WERI-Rb-1 (cell line): ENCODE measurements at regions not wholly inside any gene's neighbourhood (a gene's known extent, or its start where the extent isn't known, plus 50 kb on each side); places are given as distances from the start of the nearest gene placed in this dataset.

Experiments used
- DNase-seq: peaks from one replicate; pipeline ENCODE4 v3.0.0-alpha.2; 2020
- H3K27ac ChIP-seq: fragments of 250-450 bp; sonication (Bioruptor Pico); 2 replicates; pipeline ENCODE4 v1.5.1; 2020; ENCODE audit warnings: mild to moderate bottlenecking, moderate library complexity
- H3K27me3 ChIP-seq: fragments of 250-450 bp; sonication (Bioruptor Pico); 2 replicates; pipeline ENCODE4 v1.5.1; 2021; ENCODE audit warnings: mild to moderate bottlenecking, low read depth, moderate library complexity; ENCODE audit not compliant: insufficient read depth, severe bottlenecking
- H3K36me3 ChIP-seq: fragments of 250-450 bp; sonication (Bioruptor Pico); 2 replicates; pipeline ENCODE4 v1.5.1; 2020; ENCODE audit warnings: mild to moderate bottlenecking, moderate library complexity
- H3K4me3 ChIP-seq: 2 replicates; pipeline ENCODE4 v1.5.1; 2011; ENCODE audit warnings: low read depth, mild to moderate bottlenecking, control low read depth, low read length
- H3K9me3 ChIP-seq: fragments of 250-450 bp; sonication (Bioruptor Pico); 2 replicates; pipeline ENCODE4 v1.5.1; 2021; ENCODE audit warnings: mild to moderate bottlenecking, moderate library complexity; ENCODE audit not compliant: severe bottlenecking
- TF ChIP-seq, protein P1 (sequence below): IDR thresholded peaks from 2 replicates; pipeline ENCODE4 v1.5.1; 2011; ENCODE audit warnings: low read depth, mild to moderate bottlenecking, control low read depth, inconsistent platforms, low read length

DNA sequence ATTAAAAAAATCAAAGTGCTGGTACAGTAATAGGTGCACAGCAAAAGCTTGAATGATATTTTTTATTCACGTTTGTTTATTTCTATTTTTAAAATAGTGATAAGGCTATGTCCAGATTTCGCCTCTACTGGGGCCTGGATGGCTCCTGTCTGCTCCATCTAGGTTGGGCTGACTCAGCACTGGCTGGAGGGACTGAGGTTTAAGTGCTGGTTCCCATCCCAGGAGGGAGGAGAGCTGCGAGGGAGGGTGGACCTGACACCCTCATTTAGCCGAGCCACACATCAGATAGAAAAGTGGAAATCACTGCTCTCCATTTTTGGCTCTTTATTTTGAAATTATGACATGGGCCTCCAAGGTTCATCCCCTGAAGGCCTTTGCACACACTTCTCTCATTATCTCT lies 95.4 kb upstream of the AGBL1 start:
- no peak overlapping the region for H3K4me3 ChIP-seq
- H3K36me3 ChIP-seq, result no peaks in the 10 kb centered on the region
- no peaks in the 10 kb centered on the region for H3K27me3 ChIP-seq
- H3K9me3 ChIP-seq, result peaks cover 6% of the 10 kb centered on the region
- TF ChIP-seq, protein P1, sequence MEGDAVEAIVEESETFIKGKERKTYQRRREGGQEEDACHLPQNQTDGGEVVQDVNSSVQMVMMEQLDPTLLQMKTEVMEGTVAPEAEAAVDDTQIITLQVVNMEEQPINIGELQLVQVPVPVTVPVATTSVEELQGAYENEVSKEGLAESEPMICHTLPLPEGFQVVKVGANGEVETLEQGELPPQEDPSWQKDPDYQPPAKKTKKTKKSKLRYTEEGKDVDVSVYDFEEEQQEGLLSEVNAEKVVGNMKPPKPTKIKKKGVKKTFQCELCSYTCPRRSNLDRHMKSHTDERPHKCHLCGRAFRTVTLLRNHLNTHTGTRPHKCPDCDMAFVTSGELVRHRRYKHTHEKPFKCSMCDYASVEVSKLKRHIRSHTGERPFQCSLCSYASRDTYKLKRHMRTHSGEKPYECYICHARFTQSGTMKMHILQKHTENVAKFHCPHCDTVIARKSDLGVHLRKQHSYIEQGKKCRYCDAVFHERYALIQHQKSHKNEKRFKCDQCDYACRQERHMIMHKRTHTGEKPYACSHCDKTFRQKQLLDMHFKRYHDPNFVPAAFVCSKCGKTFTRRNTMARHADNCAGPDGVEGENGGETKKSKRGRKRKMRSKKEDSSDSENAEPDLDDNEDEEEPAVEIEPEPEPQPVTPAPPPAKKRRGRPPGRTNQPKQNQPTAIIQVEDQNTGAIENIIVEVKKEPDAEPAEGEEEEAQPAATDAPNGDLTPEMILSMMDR, result no peak
- DNase-seq, result no peak
- no peak overlapping the region for H3K27ac ChIP-seq

DNA sequence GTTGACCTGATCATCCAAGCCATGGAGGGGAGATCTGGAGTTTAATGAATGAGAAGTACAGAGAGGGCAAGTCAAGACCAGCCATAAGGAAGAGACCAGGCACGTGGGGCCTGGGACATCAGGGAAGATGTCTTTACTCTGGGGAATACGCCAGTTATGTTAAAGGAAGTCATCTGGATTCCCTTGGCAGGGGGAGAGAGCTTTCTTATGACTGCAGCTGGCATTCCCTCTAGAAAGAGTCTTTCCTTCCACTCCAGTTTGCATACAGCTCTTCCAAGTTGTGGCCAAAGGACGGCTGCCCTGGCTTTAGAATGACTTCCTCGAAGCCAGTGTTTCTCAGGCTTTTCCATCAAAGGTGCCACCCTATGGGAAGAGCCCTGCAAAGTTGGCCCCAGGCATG lies 93.6 kb upstream of the AGBL1 start:
- H3K27me3 ChIP-seq, result no peaks in the 10 kb centered on the region
- no peak overlapping the region for H3K4me3 ChIP-seq
- no peaks in the 10 kb centered on the region for H3K36me3 ChIP-seq
- TF ChIP-seq, protein P1, result no peak
- DNase-seq, result no peak
- H3K27ac ChIP-seq, result no peak overlapping the region
- peaks cover 6% of the 10 kb centered on the region for H3K9me3 ChIP-seq

DNA sequence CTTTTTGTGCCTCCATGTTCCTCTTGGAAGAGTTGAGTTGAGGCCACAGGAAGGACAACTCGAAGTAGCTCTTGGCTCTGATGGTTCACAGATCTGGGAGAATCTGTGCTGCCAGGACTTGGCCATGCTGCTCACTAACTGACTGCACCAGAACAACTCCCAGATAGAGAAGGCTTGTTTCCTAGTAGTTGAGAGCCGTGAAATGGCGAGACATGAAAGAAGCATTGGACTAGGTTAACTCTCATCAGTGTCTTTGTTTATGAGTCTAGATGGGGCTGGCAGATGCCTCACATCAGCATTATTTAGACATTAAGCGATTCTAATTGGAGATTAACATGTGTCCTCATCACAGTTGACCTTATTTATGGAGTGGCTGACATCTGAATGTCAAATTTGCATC lies 92.9 kb upstream of the AGBL1 start:
- no peaks in the 10 kb centered on the region for H3K36me3 ChIP-seq
- no peaks in the 10 kb centered on the region for H3K27me3 ChIP-seq
- no peak overlapping the region for H3K4me3 ChIP-seq
- no peak overlapping the region for H3K27ac ChIP-seq
- H3K9me3 ChIP-seq, result peaks cover 5% of the 10 kb centered on the region
- TF ChIP-seq, protein P1, result no peak
- no peak for DNase-seq

DNA sequence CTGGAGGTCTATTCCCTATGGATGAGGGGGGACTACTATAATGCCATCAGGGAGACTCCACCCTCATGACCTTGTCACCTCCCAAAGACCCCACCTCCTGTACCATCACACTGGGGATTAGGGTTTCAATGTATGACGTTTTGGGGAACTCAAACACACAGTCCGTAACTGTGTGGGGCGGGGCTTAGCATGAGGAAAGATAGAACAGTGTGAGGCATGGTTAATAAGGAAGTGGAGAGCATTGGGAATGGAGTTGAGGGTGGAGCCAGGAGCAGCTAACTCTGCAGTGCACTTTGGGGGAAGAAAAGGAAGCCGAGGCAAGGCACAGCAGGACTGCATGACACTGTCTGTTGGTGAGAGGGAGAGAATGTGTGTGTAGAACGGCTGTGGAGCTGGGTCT lies 90.9 kb upstream of the AGBL1 start:
- no peak overlapping the region for H3K27ac ChIP-seq
- TF ChIP-seq, protein P1, result no peak
- H3K9me3 ChIP-seq, result no peaks in the 10 kb centered on the region
- no peak overlapping the region for H3K4me3 ChIP-seq
- no peak for DNase-seq
- H3K27me3 ChIP-seq, result no peaks in the 10 kb centered on the region
- H3K36me3 ChIP-seq, result no peaks in the 10 kb centered on the region

DNA sequence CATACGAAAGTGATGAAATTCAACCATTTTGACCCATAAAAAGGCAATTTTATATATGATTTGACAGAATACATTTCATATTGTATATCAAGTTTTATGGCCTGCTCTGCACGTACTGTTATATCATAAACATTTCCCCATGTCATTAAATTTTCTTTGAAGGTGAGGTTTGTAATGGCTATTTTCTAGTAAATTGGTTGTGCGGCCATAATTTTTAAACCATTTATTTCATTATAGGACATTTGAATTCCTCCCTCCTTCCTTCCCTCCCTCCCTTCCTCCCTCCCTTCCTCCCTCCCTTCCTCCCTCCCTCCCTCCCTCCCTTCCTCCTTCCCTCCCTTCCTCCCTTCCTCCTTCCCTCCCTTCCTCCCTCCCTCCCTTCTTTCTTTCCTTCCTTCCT lies 87.4 kb upstream of the AGBL1 start:
- Histone ChIP-seq H3K27me3 (no peaks in the 10 kb centered on the region), H3K36me3 (no peaks in the 10 kb centered on the region), H3K4me3 (no peak overlapping the region), H3K9me3 (peaks cover 3% of the 10 kb centered on the region), H3K27ac (no peak overlapping the region)
- no peak for DNase-seq
- TF ChIP-seq, protein P1, result no peak

DNA sequence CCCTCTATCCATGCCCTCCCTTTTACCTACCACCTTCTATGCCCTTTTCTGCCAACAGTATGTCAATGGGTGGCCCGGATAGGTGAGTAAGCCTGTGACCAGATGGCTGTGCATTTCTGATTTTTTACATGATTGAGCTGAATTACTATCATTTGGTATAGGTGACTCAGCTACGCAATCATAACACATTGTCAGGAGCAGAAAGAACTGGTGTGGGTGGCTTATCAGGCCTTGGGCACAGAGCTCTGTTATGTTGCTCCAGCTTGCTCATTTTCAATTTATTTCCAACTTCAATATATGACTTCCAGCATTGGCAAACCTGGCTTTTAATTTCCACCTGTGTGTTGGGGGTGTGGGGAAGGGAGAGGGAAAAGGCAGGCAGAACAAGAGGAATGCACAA lies 86.6 kb upstream of the AGBL1 start:
- no peak for DNase-seq

More for the DNA sequence above, 86.6 kb upstream of the AGBL1 start:
- Histone ChIP-seq H3K4me3 (no peak overlapping the region), H3K9me3 (peaks cover 3% of the 10 kb centered on the region), H3K27ac (no peak overlapping the region), H3K27me3 (no peaks in the 10 kb centered on the region), H3K36me3 (no peaks in the 10 kb centered on the region)
- TF ChIP-seq, protein P1, result no peak
